Neural cell (in vitro differentiated cells): ENCODE measurements at regions not wholly inside any gene's neighbourhood (a gene's known extent, or its start where the extent isn't known, plus 50 kb on each side); places are given as distances from the start of the nearest gene placed in this dataset.

Experiments
- H2AFZ ChIP-seq: fragments of 200-600, 300-800 bp; sonication (generic), shearing (Covaris generic); 2 replicates; pipeline ENCODE4 v1.6.0; 2014; ENCODE audit warnings: low read depth, mild to moderate bottlenecking, antibody characterized with exemption, low read length, moderate library complexity
- H3F3A ChIP-seq: fragments of 200-600 bp; shearing (Covaris generic); 2 replicates; pipeline ENCODE4 v1.6.1; 2016; ENCODE audit warnings: mild to moderate bottlenecking, moderate library complexity, mixed read lengths, antibody characterized with exemption, low read length; ENCODE audit not compliant: insufficient read depth, poor library complexity, severe bottlenecking
- H3K27ac ChIP-seq: fragments of 200-600, 300-800 bp; sonication (generic), shearing (Covaris generic); 2 replicates; pipeline ENCODE4 v1.5.1; 2014; ENCODE audit warnings: mild to moderate bottlenecking, low read length, moderate library complexity
- H3K27me3 ChIP-seq: fragments of 300-800, 200-600 bp; sonication (generic), shearing (Covaris generic); 2 replicates; pipeline ENCODE4 v1.6.0; 2014; ENCODE audit warnings: mild to moderate bottlenecking, low read depth, low read length, moderate library complexity; ENCODE audit not compliant: insufficient read depth
- H3K36me3 ChIP-seq: fragments of 300-800, 200-600 bp; sonication (generic), shearing (Covaris generic); 2 replicates; pipeline ENCODE4 v1.5.1; 2014; ENCODE audit warnings: mild to moderate bottlenecking, antibody characterized with exemption, low read length, moderate library complexity; ENCODE audit not compliant: insufficient read depth
- H3K4me2 ChIP-seq: fragments of 300-800, 200-600 bp; sonication (generic), shearing (Covaris generic); 2 replicates; pipeline ENCODE4 v1.6.0; 2014; ENCODE audit warnings: mild to moderate bottlenecking, low read length
- H3K4me3 ChIP-seq: fragments of 300-800, 200-600 bp; sonication (generic), shearing (Covaris generic); 2 replicates; pipeline ENCODE4 v1.5.1; 2014; ENCODE audit warnings: mild to moderate bottlenecking, low read length, moderate library complexity
- H3K79me2 ChIP-seq: fragments of 200-600 bp; shearing (Covaris generic); replicated peaks from 2 replicates; pipeline ENCODE4 v1.6.0; 2014; ENCODE audit warnings: mild to moderate bottlenecking, low read length, moderate library complexity; ENCODE audit not compliant: insufficient read depth
- H3K9ac ChIP-seq: fragments of 300-800, 200-600 bp; sonication (generic), shearing (Covaris generic); 2 replicates; pipeline ENCODE4 v1.6.1; 2016; ENCODE audit warnings: mild to moderate bottlenecking, low read length, mixed read lengths
- H3K9me2 ChIP-seq: fragments of 200-600 bp; shearing (Covaris generic); 2 replicates; pipeline ENCODE4 v1.6.1; 2016; ENCODE audit warnings: mild to moderate bottlenecking, low read length, mixed read lengths; ENCODE audit not compliant: insufficient read depth
- H3K9me3 ChIP-seq: fragments of 200-600, 300-800 bp; sonication (generic), shearing (Covaris generic); 2 replicates; pipeline ENCODE4 v1.6.1; 2016; ENCODE audit warnings: mild to moderate bottlenecking, mixed run types, low read length, moderate library complexity, mixed read lengths
- H4K20me1 ChIP-seq: fragments of 200-600 bp; shearing (Covaris generic); 2 replicates; pipeline ENCODE4 v1.6.1; 2016; ENCODE audit warnings: mild to moderate bottlenecking, mixed run types; ENCODE audit not compliant: insufficient read depth
- EP300 ChIP-seq: fragments of 450-650 bp; conservative IDR thresholded peaks from 2 replicates; pipeline ENCODE4 v1.6.1; 2014; ENCODE audit warnings: antibody characterized with exemption, mild to moderate bottlenecking, moderate library complexity; ENCODE audit not compliant: poor library complexity, severe bottlenecking
- EZH2 ChIP-seq: fragments of 200-600, 300-800 bp; shearing (Covaris generic), sonication (generic); IDR thresholded peaks from 2 replicates; pipeline ENCODE4 v1.6.1; 2014; ENCODE audit warnings: antibody characterized with exemption, low read length, borderline replicate concordance, mild to moderate bottlenecking; ENCODE audit not compliant: insufficient read depth, poor library complexity, severe bottlenecking
- MXI1 ChIP-seq: fragments of 450-650 bp; conservative IDR thresholded peaks from 2 replicates; pipeline ENCODE4 v1.6.1; 2014; ENCODE audit warnings: antibody characterized with exemption, mild to moderate bottlenecking; ENCODE audit not compliant: poor library complexity, severe bottlenecking
- POLR2AphosphoS5 ChIP-seq: IDR thresholded peaks from 2 replicates; pipeline ENCODE4 v1.6.1; 2012
- RAD21 ChIP-seq: fragments of 450-650 bp; conservative IDR thresholded peaks from 2 replicates; pipeline ENCODE4 v1.6.1; 2014; ENCODE audit warnings: antibody characterized with exemption, mild to moderate bottlenecking, moderate library complexity
- SMC3 ChIP-seq: fragments of 450-650 bp; conservative IDR thresholded peaks from 2 replicates; pipeline ENCODE4 v1.6.1; 2014; ENCODE audit warnings: antibody characterized with exemption, mild to moderate bottlenecking, moderate library complexity; ENCODE audit not compliant: poor library complexity
- TAF1 ChIP-seq: IDR thresholded peaks from 2 replicates; pipeline ENCODE4 v1.6.1; 2012; ENCODE audit warnings: low read depth
- TF ChIP-seq, protein P1 (sequence below): IDR thresholded peaks from 2 replicates; pipeline ENCODE4 v1.6.1; 2012; ENCODE audit warnings: borderline replicate concordance
- TF ChIP-seq, protein P2 (sequence below): fragments of 450-650 bp; IDR thresholded peaks from 2 replicates; pipeline ENCODE4 v1.5.1; 2014; ENCODE audit warnings: antibody characterized with exemption, mild to moderate bottlenecking, moderate library complexity; ENCODE audit not compliant: poor library complexity, severe bottlenecking

DNA sequence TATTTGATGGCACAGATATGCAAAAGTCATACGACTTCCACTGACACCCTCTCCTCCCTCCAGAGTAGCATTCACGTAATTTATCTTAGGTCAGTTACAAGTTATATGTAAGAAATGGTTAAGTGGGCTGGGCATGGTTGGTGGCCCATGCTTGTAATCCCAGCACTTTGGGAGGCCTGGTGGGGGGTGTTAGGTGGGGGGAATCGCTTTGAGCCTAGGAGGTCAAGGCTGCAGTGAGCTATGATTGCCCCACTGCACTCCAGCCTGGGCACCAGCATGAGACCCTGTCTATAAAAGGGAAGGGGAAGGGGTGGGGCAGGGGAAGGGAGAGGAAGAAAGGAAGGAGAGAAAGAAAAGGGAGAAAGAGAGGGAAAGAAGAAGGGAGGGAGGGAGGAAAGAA, 202.8 kb downstream of the AUH start:
- H3K27ac ChIP-seq = no peak overlapping the region
- no peaks in the 10 kb centered on the region for H4K20me1 ChIP-seq
- no peaks in the 10 kb centered on the region for H3K27me3 ChIP-seq
- no peaks in the 10 kb centered on the region for H3K79me2 ChIP-seq
- no peaks in the 10 kb centered on the region for H3K36me3 ChIP-seq
- no peak overlapping the region for H3K4me3 ChIP-seq
- H3F3A ChIP-seq = no peaks in the 10 kb centered on the region
- no peaks in the 10 kb centered on the region for H3K9me2 ChIP-seq
- H3K4me2 ChIP-seq = no peak overlapping the region
- no peak for TF ChIP-seq SMC3
- TF ChIP-seq RAD21 = no peak
- no peak for TF ChIP-seq TAF1
- TF ChIP-seq, protein P1, sequence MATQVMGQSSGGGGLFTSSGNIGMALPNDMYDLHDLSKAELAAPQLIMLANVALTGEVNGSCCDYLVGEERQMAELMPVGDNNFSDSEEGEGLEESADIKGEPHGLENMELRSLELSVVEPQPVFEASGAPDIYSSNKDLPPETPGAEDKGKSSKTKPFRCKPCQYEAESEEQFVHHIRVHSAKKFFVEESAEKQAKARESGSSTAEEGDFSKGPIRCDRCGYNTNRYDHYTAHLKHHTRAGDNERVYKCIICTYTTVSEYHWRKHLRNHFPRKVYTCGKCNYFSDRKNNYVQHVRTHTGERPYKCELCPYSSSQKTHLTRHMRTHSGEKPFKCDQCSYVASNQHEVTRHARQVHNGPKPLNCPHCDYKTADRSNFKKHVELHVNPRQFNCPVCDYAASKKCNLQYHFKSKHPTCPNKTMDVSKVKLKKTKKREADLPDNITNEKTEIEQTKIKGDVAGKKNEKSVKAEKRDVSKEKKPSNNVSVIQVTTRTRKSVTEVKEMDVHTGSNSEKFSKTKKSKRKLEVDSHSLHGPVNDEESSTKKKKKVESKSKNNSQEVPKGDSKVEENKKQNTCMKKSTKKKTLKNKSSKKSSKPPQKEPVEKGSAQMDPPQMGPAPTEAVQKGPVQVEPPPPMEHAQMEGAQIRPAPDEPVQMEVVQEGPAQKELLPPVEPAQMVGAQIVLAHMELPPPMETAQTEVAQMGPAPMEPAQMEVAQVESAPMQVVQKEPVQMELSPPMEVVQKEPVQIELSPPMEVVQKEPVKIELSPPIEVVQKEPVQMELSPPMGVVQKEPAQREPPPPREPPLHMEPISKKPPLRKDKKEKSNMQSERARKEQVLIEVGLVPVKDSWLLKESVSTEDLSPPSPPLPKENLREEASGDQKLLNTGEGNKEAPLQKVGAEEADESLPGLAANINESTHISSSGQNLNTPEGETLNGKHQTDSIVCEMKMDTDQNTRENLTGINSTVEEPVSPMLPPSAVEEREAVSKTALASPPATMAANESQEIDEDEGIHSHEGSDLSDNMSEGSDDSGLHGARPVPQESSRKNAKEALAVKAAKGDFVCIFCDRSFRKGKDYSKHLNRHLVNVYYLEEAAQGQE = no peak
- TF ChIP-seq EZH2 = no peak
- no peak for TF ChIP-seq EP300
- TF ChIP-seq POLR2AphosphoS5 = no peak
- no peak overlapping the region for H2AFZ ChIP-seq
- H3K9me3 ChIP-seq = no peaks in the 10 kb centered on the region
- H3K9ac ChIP-seq = no peak overlapping the region

DNA sequence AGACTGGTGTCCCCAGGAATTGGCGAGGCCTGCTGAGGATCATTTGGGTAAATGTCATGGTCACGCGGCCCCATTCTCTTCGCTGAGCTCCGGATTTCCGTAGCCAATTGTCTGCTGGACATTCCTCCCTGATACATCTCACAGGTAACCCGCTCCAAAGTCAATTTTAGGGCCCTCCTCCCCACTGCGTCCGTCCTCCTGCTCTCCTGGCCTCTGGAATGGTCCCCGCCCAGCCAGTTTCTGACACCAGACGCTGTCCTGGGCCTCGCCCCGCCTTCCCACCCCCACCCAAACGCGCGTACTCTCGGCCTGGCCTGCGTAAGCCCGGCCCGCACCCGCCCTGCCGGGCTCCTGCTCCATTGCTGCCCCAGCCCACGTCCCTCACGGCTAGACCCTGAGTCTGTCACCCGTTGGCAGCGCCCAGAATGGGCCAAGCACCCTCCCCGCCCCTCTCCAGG, 202.0 kb downstream of the AUH start:
- H3K79me2 ChIP-seq = no peaks in the 10 kb centered on the region
- H3K9me3 ChIP-seq = no peaks in the 10 kb centered on the region
- H3K9ac ChIP-seq = no peak overlapping the region
- no peaks in the 10 kb centered on the region for H3K9me2 ChIP-seq
- no peaks in the 10 kb centered on the region for H3F3A ChIP-seq
- no peaks in the 10 kb centered on the region for H4K20me1 ChIP-seq
- TF ChIP-seq TAF1 (no peak), RAD21 (no peak), POLR2AphosphoS5 (no peak), EP300 (no peak), SMC3 (no peak), MXI1 (no peak), EZH2 (no peak)
- TF ChIP-seq, protein P1 = no peak
- TF ChIP-seq, protein P2, sequence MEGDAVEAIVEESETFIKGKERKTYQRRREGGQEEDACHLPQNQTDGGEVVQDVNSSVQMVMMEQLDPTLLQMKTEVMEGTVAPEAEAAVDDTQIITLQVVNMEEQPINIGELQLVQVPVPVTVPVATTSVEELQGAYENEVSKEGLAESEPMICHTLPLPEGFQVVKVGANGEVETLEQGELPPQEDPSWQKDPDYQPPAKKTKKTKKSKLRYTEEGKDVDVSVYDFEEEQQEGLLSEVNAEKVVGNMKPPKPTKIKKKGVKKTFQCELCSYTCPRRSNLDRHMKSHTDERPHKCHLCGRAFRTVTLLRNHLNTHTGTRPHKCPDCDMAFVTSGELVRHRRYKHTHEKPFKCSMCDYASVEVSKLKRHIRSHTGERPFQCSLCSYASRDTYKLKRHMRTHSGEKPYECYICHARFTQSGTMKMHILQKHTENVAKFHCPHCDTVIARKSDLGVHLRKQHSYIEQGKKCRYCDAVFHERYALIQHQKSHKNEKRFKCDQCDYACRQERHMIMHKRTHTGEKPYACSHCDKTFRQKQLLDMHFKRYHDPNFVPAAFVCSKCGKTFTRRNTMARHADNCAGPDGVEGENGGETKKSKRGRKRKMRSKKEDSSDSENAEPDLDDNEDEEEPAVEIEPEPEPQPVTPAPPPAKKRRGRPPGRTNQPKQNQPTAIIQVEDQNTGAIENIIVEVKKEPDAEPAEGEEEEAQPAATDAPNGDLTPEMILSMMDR = no peak
- no peak overlapping the region for H3K4me2 ChIP-seq
- H2AFZ ChIP-seq = no peak overlapping the region
- no peak overlapping the region for H3K27ac ChIP-seq
- no peaks in the 10 kb centered on the region for H3K36me3 ChIP-seq
- no peaks in the 10 kb centered on the region for H3K27me3 ChIP-seq
- H3K4me3 ChIP-seq = no peak overlapping the region
